K562 (cell line): ENCODE measurements at regions not wholly inside any gene's neighbourhood (a gene's known extent, or its start where the extent isn't known, plus 50 kb on each side); places are given as distances from the start of the nearest gene placed in this dataset.

Experiments used
- PHB ChIP-seq: fragments of 250-450 bp; sonication (Bioruptor Pico); IDR thresholded peaks from 2 replicates; pipeline ENCODE4 v1.5.0; 2021
- POLR2A ChIP-seq: fragments of 450-650 bp; conservative IDR thresholded peaks from 2 replicates; pipeline ENCODE4 v1.6.1; 2016
- RB1 ChIP-seq: fragments of 450-650 bp; IDR thresholded peaks from 2 replicates; pipeline ENCODE4 v1.6.1; 2017; ENCODE audit warnings: low read depth, mild to moderate bottlenecking
- RBM22 ChIP-seq: fragments of 200-400 bp; formaldehyde crosslinking; IDR thresholded peaks from 2 replicates; pipeline ENCODE4 v1.6.1; 2018; ENCODE audit warnings: low read length, low read depth; ENCODE audit not compliant: poor library complexity, severe bottlenecking
- SREBF1 ChIP-seq: fragments of 150-350 bp; IDR thresholded peaks from 2 replicates; pipeline ENCODE4 v1.6.1; 2014; ENCODE audit warnings: antibody characterized with exemption, low read depth, low read length, borderline replicate concordance
- TBP ChIP-seq: optimal IDR thresholded peaks from 2 replicates; pipeline ENCODE3; 2011; ENCODE audit warnings: low read depth, low read length, improper control_type of control experiment
- TF ChIP-seq, protein P1 (sequence below), 2 experiments: fragments of 450-650 bp in 1 of 2; IDR thresholded peaks; 2 replicates each; pipeline ENCODE4 v1.6.1; 2011 to 2017; ENCODE audit warnings: low read depth in 2 of 2, antibody characterized with exemption in 1 of 2, borderline replicate concordance in 1 of 2, low read length in 1 of 2, mild to moderate bottlenecking in 1 of 2, mixed read lengths in 1 of 2; ENCODE audit not compliant: control insufficient read depth in 1 of 2

DNA sequence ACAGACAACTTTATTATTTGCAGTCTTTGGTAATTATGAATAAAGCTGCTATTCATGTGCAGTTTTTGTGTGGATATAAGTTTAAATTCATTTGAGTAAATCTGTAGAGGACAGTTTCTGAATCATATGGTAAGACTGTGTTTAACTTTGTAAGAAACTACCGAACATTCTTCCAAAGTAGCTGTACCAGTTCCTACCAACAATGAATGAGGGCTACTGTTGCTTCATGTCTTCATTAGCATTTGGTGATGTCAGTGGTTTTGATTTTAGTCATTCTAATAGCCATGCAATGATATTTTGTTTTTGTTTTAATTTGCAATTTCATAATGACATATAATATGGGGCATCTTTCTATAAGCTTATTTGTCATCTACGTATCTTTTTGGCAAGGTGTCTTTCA is 501.3 kb upstream of the RORB start:
- TF ChIP-seq PHB (CRISPR knock-in tag) (no peak), POLR2A (no peak), RB1 (no peak), SREBF1 (no peak), RBM22 (no peak), TBP (no peak)
- TF ChIP-seq, protein P1, sequence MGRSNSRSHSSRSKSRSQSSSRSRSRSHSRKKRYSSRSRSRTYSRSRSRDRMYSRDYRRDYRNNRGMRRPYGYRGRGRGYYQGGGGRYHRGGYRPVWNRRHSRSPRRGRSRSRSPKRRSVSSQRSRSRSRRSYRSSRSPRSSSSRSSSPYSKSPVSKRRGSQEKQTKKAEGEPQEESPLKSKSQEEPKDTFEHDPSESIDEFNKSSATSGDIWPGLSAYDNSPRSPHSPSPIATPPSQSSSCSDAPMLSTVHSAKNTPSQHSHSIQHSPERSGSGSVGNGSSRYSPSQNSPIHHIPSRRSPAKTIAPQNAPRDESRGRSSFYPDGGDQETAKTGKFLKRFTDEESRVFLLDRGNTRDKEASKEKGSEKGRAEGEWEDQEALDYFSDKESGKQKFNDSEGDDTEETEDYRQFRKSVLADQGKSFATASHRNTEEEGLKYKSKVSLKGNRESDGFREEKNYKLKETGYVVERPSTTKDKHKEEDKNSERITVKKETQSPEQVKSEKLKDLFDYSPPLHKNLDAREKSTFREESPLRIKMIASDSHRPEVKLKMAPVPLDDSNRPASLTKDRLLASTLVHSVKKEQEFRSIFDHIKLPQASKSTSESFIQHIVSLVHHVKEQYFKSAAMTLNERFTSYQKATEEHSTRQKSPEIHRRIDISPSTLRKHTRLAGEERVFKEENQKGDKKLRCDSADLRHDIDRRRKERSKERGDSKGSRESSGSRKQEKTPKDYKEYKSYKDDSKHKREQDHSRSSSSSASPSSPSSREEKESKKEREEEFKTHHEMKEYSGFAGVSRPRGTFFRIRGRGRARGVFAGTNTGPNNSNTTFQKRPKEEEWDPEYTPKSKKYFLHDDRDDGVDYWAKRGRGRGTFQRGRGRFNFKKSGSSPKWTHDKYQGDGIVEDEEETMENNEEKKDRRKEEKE (IDR thresholded peaks at IDR 0.05; ENCODE audit: borderline replicate concordance in 1 of 2, control insufficient read depth in 1 of 2, low read depth in 2 of 2, low read length in 1 of 2), result no peak
